Ascending aorta (tissue), 2 donors: ENCODE measurements at regions not wholly inside any gene's neighbourhood (a gene's known extent, or its start where the extent isn't known, plus 50 kb on each side); places are given as distances from the start of the nearest gene placed in this dataset.

Experiments
- DNase-seq, 2 donors: peaks; one replicate each; pipeline ENCODE4 v3.0.0-alpha.2; 2019; ENCODE audit warnings: low spot score in 2 of 2
- H3K27ac ChIP-seq, 2 donors: fragments of 200-600 bp; sonication (generic); one replicate each; pipeline ENCODE4 v1.5.1; 2016 to 2017; ENCODE audit warnings: mild to moderate bottlenecking in 1 of 2
- H3K27me3 ChIP-seq: fragments of 200-600 bp; sonication (generic); one replicate; pipeline ENCODE4 v1.5.1; 2017
- H3K36me3 ChIP-seq, 2 donors: fragments of 200-600 bp; sonication (generic); one replicate each; pipeline ENCODE4 v1.5.1; 2016
- H3K4me1 ChIP-seq, 2 donors: fragments of 200-600 bp; sonication (generic); one replicate each; pipeline ENCODE4 v1.5.1; 2016 to 2017; ENCODE audit warnings: mild to moderate bottlenecking in 1 of 2
- H3K4me3 ChIP-seq, 2 donors: fragments of 200-600 bp; sonication (generic); one replicate each; pipeline ENCODE4 v1.5.1; 2016 to 2017; ENCODE audit warnings: mild to moderate bottlenecking in 1 of 2
- H3K9me3 ChIP-seq, 2 donors: fragments of 200-600 bp; sonication (generic); one replicate each; pipeline ENCODE4 v1.5.1; 2016
- intact Hi-C: fragments of 100-400 bp; cut with DNase I; formaldehyde crosslinking; loops from one replicate; pipeline ENCODE4 v1.15.1; 2023
- TF ChIP-seq, protein P1 (sequence below), 3 experiments: fragments of 200-600 bp in 2 of 3; fragments of 450-650 bp in 1 of 3; sonication (generic) in 2 of 3; IDR thresholded peaks; one replicate each; pipeline ENCODE4 v1.5.1; 2016 to 2019; ENCODE audit warnings: antibody characterized with exemption in 3 of 3, mild to moderate bottlenecking in 1 of 3, moderate library complexity in 1 of 3

DNA sequence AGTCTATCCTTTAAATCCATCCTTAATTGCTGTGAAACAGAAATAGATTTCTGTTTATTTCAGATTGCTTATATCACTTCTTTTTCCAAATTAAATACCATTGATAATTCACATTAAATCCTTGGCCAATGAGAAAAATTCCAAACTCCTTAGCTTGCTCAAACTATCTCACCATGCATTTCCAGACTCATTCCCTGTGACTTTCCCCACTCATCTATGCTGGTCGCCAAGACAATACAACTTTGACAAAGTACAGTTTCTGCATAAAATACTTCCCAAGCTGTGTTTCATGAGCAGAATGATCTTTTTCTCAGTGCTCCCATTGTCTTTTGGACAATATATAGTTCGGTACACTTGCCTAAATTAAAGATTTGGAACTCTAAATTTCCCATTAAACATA is 575.6 kb downstream of the CPS1 start:
- Histone ChIP-seq H3K27me3 (no peaks in the 10 kb centered on the region), H3K4me3 (no peak overlapping the region), H3K4me1 (no peaks in the 10 kb centered on the region), H3K36me3 (no peaks in the 10 kb centered on the region), H3K9me3 (no peaks in the 10 kb centered on the region), H3K27ac (no peak overlapping the region)
- intact Hi-C loops: no loop called here
- TF ChIP-seq, protein P1, sequence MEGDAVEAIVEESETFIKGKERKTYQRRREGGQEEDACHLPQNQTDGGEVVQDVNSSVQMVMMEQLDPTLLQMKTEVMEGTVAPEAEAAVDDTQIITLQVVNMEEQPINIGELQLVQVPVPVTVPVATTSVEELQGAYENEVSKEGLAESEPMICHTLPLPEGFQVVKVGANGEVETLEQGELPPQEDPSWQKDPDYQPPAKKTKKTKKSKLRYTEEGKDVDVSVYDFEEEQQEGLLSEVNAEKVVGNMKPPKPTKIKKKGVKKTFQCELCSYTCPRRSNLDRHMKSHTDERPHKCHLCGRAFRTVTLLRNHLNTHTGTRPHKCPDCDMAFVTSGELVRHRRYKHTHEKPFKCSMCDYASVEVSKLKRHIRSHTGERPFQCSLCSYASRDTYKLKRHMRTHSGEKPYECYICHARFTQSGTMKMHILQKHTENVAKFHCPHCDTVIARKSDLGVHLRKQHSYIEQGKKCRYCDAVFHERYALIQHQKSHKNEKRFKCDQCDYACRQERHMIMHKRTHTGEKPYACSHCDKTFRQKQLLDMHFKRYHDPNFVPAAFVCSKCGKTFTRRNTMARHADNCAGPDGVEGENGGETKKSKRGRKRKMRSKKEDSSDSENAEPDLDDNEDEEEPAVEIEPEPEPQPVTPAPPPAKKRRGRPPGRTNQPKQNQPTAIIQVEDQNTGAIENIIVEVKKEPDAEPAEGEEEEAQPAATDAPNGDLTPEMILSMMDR (IDR thresholded peaks at IDR 0.05): no peak
- DNase-seq: no peak

DNA sequence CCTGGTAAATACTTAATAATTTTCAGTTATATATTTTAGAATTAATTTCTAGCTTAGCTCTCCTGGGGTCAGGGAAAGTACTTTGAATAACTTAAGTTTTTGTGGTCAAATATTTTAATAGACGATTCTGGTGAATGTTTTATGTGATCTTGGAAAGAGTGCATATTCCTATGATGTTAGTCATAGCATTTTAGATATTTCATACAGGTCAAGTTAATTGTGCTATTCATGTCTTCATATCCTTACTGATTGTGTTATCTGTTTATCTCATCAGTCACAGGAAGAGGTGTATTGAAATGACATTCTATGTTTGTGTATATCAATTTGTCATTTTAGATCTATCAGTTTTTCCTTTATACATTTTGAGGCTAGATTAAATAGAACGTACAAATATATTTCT is 576.2 kb downstream of the CPS1 start:
- intact Hi-C loops: no loop called here
- H3K27me3 ChIP-seq: no peaks in the 10 kb centered on the region
- H3K4me1 ChIP-seq: no peaks in the 10 kb centered on the region

DNA sequence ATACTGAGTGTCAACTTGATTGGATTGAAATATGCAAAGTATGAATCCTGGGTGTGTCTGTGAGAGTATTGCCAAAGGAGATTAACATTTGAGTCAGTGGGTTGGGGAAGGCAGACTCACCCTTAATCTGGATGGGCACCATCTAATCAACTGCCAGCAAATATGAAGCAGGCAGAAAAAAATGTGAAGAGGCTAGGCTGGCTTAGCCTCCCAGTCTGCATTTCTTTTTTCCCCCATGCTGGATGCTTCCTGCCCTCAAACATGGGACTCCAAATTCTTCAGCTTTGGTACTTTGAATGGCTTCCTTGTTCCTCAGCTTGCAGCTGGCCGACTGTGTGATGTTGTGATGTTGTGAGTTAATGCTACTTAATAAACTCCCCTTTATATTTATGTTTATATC is 577.4 kb downstream of the CPS1 start:
- DNase-seq: no peak
- no peak overlapping the region for H3K4me3 ChIP-seq
- no peak overlapping the region for H3K27ac ChIP-seq
- intact Hi-C loops: no loop called here
- no peaks in the 10 kb centered on the region for H3K27me3 ChIP-seq
- TF ChIP-seq, protein P1 (IDR thresholded peaks at IDR 0.05): no peak
- no peaks in the 10 kb centered on the region for H3K9me3 ChIP-seq
- H3K4me1 ChIP-seq: no peaks in the 10 kb centered on the region
- no peaks in the 10 kb centered on the region for H3K36me3 ChIP-seq

More for the DNA sequence above, 576.2 kb downstream of the CPS1 start:
- DNase-seq: no peak
- no peak overlapping the region for H3K4me3 ChIP-seq
- H3K27ac ChIP-seq: no peak overlapping the region
- TF ChIP-seq, protein P1 (IDR thresholded peaks at IDR 0.05): no peak
- no peaks in the 10 kb centered on the region for H3K36me3 ChIP-seq
- H3K9me3 ChIP-seq: no peaks in the 10 kb centered on the region

DNA sequence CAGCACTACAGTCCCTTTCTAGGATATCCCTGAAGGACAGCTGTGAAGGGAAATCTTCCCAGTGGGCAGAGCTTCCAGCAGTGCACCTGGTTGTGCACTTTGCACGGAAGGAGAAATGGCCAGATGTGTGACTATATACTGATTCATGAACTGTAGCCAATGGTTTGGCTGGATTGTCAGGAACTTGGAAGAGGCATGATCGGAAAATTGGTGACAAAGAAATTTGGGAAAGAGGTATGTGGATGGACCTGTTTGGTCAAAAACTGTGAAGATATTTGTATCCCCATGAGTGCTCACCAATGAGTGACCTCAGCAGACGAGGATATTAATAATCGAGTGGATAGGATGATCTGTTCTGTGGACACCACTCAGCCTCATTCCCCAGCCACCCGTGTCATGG is 582.2 kb downstream of the CPS1 start:
- TF ChIP-seq, protein P1 (IDR thresholded peaks at IDR 0.05): no peak
- intact Hi-C loops: no loop called here
- no peak for DNase-seq
- no peaks in the 10 kb centered on the region for H3K36me3 ChIP-seq
- H3K9me3 ChIP-seq: no peaks in the 10 kb centered on the region
- H3K27me3 ChIP-seq: no peaks in the 10 kb centered on the region
- H3K27ac ChIP-seq: no peak overlapping the region
- H3K4me3 ChIP-seq: no peak overlapping the region
- no peaks in the 10 kb centered on the region for H3K4me1 ChIP-seq

DNA sequence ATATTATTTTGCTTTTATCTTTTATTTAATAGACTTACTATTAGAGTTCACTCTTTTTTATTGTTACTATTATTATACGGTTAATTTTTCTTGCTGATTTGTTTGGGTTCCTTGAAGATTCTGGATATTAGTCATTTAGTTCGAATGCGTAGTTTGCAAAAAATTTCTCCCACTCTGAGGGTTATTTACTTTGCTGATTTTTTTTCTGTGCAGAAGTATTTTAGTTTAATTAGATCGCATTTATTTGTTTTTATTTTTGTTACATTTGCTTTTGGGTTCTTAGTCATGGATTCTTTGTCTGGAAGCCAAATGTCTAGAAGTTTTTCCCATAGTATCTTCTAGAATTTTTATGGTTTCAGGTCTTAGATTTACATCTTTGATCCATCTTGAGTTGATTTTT is 585.2 kb downstream of the CPS1 start:
- Histone ChIP-seq H3K36me3 (no peaks in the 10 kb centered on the region), H3K27ac (no peak overlapping the region), H3K4me1 (no peaks in the 10 kb centered on the region), H3K9me3 (no peaks in the 10 kb centered on the region), H3K4me3 (no peak overlapping the region), H3K27me3 (no peaks in the 10 kb centered on the region)
- TF ChIP-seq, protein P1 (IDR thresholded peaks at IDR 0.05): no peak
- no peak for DNase-seq
- intact Hi-C loops: no loop called here

DNA sequence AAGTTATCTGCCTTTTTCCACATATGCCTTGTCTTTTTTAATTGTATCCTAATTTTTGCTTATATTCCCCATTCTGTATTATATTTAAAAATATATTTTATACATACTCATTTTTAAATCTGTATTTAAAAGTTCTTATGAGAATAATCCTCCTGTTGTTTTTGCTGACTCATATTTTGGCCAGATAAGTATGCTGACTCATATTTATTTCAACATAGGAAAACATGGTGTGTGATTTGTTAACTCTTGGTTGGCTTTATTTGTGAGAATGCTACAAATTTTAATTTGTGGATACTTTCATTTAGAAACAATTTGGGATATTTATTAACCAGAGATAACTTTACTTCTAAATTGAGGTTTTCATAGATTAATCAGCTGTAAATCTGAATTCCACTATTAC is 587.7 kb downstream of the CPS1 start:
- Histone ChIP-seq H3K36me3 (no peaks in the 10 kb centered on the region), H3K27ac (no peak overlapping the region), H3K27me3 (no peaks in the 10 kb centered on the region), H3K4me3 (no peak overlapping the region), H3K4me1 (no peaks in the 10 kb centered on the region), H3K9me3 (no peaks in the 10 kb centered on the region)
- intact Hi-C loops: no loop called here
- TF ChIP-seq, protein P1 (IDR thresholded peaks at IDR 0.05): no peak
- no peak for DNase-seq
